Activated CD8-positive, alpha-beta memory T cell treated with anti-CD3 and anti-CD28 coated beads, Interleukin-2, amount 50 U/mL, for 48 hours (primary cell): ENCODE measurements at regions not wholly inside any gene's neighbourhood (a gene's known extent, or its start where the extent isn't known, plus 50 kb on each side); places are given as distances from the start of the nearest gene placed in this dataset.
"Not testable (repeated sequence)": the region's sequence is repeated elsewhere in the genome, so short reads cannot be mapped to it uniquely, and the experiment has no call there.

Source experiments
- DNase-seq: peaks from one replicate; pipeline ENCODE4 v3.0.0-alpha.2; 2020

DNA sequence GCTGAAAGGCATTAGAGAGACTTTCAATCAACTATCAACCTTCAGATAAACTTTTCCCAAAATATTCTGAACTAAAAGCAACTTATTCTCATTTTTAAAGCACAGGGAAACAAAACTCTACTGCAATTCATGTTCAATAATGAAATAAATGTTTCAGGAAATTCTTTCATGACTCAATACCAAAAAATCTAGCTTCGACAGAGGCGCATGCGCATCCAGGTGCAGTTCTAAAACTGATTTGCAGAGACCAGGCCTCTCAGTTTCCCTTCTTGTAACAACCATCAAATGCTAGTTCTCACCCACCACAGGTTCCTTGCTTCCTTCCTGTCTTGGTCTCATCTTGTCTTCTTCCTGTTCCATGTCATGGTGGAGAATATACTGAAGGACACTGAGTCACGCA is 55.3 kb upstream of the NRBF2 start:
- DNase-seq, result no peak

- DNase-seq, result no peak
Observed at GRCh38 chr10:63072951-63073350, 60.2 kb upstream of the NRBF2 start.

DNA sequence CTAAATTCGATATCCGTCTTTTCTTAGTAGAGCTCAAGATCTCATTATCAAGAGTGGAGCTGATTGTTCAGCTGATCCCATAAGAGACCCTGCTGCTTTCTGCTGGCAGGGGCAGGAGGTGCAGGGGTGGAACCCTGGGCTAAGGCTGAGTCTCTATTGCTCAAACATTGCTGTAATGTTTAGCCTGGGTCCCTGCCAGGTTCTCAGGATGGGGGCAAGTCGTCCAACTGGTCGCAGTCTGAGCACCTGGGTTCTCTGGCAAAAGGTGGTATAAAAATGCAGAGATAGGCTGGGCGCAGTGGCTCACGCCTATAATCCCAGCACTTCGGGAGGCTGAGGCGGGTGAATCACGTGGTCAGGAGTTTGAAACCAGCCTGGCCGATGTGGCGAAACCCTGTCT is 62.0 kb upstream of the NRBF2 start:
- DNase-seq, result no peak

GRCh38 chr10:63069318-63069717 is 63.8 kb upstream of the NRBF2 start:
- DNase-seq, result no peak

DNA sequence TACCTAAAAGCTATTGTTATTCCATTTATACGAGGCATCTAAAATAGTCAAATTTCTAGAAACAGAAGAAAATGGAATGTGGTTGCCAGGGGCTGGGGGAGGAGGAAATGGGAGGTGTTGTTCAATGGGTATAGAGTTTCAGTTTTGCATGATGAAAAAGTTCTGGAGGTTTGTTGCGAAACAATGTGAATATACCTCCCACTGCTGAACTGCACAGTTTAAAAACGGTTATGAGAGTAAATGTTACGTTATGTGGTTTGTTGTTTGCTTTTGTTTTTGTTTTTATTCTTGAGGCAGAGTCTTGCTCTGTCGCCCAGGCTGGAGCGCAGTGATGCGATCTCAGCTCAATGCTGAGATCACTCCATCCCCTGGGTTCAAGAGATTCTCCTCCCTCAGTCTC is 64.9 kb upstream of the NRBF2 start:
- no peak for DNase-seq

DNA sequence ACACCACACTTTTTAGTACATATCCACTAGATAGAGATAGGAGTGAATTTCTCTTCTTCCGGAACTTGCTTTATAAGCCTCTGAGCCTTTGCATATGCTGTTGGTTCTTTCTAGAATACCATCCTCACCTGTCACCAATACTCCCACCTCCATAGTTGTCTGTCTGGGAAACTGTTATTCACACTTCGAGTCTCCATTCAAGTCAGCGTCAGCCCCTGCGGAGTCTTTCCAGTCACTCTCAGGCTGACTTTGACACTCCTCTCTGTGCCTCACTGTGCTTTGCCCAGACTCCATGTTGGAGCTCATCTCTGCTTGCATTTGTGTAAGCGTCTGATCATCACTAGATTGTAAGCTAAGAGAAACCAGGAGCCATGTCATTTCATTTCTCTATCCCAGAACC is 66.5 kb upstream of the NRBF2 start:
- no peak for DNase-seq

- no peak for DNase-seq
Observed at GRCh38 chr10:63064706-63065105, 68.4 kb upstream of the NRBF2 start.

GRCh38 chr10:63058236-63058635 is 74.9 kb upstream of the NRBF2 start:
- no peak for DNase-seq

- DNase-seq, result no peak
Observed at GRCh38 chr10:63057509-63057908, 75.6 kb upstream of the NRBF2 start.

- DNase-seq, result no peak
Observed at GRCh38 chr10:63055705-63056104, 77.4 kb upstream of the NRBF2 start.

- DNase-seq, result no peak
Observed at GRCh38 chr10:63054889-63055611, 78.1 kb upstream of the NRBF2 start.

- no peak for DNase-seq
Observed at GRCh38 chr10:63052083-63052482, 81.0 kb upstream of the NRBF2 start.

DNA sequence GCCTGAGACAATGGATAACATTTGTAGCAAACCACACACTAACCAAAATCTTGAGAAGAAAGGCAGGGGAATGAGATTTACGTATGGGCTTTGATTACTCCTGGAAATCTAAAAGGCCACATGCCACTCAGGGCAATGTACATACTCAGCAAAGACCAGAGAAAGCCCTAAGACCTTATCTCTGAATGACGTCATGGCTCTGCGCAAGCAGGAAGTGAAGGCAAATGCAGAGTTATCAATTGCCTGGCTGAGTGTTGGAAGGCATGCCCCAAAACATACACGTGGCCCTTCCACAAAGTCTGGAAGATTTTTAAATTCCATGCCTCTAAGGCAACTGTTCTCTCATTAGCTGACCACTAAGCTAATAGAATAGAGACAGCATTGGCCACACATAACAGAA is 90.9 kb upstream of the NRBF2 start:
- DNase-seq, result no peak

GRCh38 chr10:63033616-63034185 is 99.4 kb upstream of the NRBF2 start:
- DNase-seq, result not testable (repeated sequence)

GRCh38 chr10:63030536-63030935 is 102.6 kb upstream of the NRBF2 start:
- no peak for DNase-seq

DNA sequence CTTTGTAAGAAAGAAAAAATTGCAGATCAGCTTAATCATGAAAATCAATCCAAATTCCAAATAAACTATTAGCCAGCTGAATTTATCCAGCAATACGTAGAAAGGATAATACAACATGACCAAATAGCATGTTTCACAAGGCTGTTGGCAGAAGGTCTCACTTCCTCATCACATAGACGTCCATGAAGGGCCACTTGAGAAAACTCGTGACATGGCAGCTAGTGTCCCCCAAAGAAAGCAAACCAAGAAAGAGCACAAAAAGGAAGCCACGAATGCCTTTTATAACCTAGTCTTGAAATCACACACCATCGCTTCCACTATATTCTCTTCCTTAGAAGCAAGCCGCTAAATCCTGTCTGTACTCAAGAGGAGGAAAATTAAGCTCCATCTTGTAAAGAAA is 105.6 kb upstream of the NRBF2 start:
- no peak for DNase-seq

GRCh38 chr10:63021225-63021624 is 111.9 kb upstream of the NRBF2 start:
- DNase-seq, result no peak

DNA sequence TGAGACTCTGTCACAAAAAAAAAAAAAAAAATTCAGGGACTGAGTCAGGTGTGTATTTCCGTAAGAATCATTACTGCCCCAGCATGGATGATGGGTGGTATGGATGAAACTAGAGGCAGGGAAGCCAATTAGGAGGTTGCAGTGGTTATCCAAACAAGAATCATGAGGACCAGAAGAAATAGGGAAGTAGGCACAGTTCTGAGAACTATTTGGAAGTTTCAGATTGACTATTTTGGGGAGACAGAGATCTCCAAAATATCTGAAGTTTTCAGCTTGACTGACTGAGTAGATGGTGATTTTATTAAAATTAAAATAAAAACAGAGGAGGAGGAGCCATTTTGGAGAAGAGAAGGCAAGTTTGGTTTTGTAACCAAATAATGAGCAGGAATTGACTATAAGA is 119.4 kb upstream of the NRBF2 start:
- no peak for DNase-seq

GRCh38 chr10:63012623-63013022 is 120.5 kb upstream of the NRBF2 start:
- no peak for DNase-seq

- DNase-seq, result no peak
Observed at GRCh38 chr10:63010203-63010602, 122.9 kb upstream of the NRBF2 start.

DNA sequence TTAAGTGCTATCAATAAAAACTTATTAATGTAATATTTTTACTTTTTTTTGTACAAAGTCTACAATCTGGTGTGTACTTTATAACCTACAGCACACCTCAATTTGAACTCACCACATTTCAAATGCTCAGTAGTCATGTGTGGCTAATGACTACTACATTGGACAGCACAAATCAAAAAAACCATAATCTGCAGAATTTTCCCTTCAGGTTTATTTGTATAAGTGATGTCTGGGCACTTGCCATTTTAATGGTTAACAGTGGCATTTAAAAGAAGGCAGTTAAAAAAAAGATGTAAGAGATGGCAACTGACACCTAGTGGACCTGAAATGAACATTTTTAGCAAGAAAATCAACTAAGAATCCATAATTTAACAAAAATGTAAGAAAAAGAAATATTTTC is 124.6 kb upstream of the NRBF2 start:
- no peak for DNase-seq

- no peak for DNase-seq
Observed at GRCh38 chr10:63007112-63007511, 126.0 kb upstream of the NRBF2 start.

GRCh38 chr10:63005246-63005645 is 127.9 kb upstream of the NRBF2 start:
- no peak for DNase-seq

DNA sequence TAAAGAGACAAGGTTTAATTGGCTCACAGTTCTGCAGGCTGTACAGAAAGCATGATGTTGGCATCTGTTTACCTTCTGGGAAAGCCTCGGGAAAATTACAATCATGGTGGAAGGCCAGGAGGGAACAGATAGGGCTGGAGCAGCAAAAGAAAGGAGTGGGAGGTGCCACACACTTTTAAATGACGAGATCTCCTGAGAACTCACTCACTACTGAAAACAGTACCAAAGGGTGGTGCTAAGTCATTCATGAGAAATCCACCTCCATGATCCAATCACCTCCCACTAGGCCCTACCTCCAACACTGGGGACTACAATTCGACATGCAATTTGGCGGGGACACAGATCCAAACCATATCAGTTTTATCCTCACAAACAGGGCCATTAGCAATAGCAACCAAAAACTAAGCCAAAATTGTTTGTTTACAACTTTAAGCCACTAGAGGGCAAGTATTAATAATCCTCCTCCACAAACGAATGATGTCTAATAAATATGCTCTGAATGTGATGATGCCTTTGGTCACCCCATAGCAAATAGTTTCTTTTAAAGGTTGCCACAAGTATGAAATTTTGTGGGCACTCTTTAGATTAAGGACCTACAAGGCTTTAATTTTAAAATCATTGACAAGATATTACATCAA is 129.2 kb upstream of the NRBF2 start:
- no peak for DNase-seq

DNA sequence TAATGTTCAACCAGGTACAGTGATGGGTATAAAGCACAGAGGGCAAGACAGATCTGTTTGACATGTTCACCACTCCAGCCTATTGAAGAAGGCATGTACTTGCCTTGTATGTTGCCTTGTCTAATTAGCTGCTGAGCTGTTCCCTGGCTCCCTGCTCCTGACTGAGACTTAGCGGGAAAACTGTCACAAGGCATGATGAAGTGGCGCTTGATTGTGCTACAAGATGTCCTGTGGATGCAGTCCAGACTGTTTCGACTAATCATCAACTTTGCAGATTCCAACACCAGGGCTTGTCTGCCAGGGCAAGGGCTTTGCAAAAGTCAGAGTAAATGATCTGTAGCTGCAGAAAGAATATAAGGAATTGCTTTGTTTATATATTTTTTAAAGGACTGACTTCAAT is 136.2 kb upstream of the NRBF2 start:
- DNase-seq, result no peak
